ENCODE measurements at regions not wholly inside any gene's neighbourhood (a gene's known extent, or its start where the extent isn't known, plus 50 kb on each side); places are given as distances from the start of the nearest gene placed in this dataset.

DNA sequence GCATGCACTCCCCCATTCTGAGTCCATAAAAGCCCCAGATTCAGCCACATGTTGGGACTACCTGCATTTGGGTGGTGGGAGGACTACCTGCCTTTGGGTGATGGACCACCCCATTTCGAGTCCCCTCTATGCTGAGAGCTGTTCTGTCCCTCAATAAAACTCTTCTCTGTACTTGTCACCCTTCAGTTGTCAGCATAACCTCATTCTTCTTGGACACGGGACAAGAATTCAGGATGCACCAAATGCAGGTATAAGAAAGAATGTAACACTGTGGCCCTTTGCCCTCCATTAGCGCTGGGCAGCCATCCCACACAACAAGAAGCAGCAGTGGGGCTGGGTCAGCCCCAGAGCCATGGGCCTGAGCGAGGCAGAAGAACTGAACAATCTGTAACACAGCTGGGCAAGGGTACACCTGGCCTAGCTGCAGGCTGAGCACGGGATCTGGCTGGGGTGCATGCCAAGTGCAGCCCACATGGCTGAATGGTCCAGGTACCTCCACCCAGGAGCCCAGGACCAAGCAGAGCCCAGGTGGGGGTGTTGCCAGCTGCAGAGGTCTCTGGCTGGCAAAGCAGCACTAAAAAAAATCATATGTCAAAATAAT, 1344.3 kb upstream of the LRRTM3 start:
- Histone ChIP-seq H3K79me2 (ENCODE audit: insufficient read depth, low read length) (no peaks in the 10 kb centered on the region), H3K36me3 (ENCODE audit: low read length) (no peaks in the 10 kb centered on the region), H3K9ac (ENCODE audit: low read length) (no peak overlapping the region), H3F3A (ENCODE audit: insufficient read depth) (no peaks in the 10 kb centered on the region), H3K4me2 (ENCODE audit: low read depth, low read length, poor library complexity, severe bottlenecking) (no peak overlapping the region), H4K20me1 (ENCODE audit: low read depth, low read length) (no peaks in the 10 kb centered on the region), H2AFZ (ENCODE audit: low read depth, low read length, severe bottlenecking) (no peak overlapping the region), H3K27ac (ENCODE audit: low read depth, low read length) (no peak overlapping the region), H3K9me2 (replicated peaks; ENCODE audit: insufficient read depth, low read length) (no peaks in the 10 kb centered on the region), H3K27me3 (ENCODE audit: low read length) (no peaks in the 10 kb centered on the region), H3K9me3 (ENCODE audit: insufficient read depth, low read length) (peaks cover 6% of the 10 kb centered on the region; the same call in 1 of the 2 replicates), H3K4me3 (ENCODE audit: insufficient read depth, low read length, poor library complexity, severe bottlenecking) (no peak overlapping the region)
- TF ChIP-seq, protein P1, sequence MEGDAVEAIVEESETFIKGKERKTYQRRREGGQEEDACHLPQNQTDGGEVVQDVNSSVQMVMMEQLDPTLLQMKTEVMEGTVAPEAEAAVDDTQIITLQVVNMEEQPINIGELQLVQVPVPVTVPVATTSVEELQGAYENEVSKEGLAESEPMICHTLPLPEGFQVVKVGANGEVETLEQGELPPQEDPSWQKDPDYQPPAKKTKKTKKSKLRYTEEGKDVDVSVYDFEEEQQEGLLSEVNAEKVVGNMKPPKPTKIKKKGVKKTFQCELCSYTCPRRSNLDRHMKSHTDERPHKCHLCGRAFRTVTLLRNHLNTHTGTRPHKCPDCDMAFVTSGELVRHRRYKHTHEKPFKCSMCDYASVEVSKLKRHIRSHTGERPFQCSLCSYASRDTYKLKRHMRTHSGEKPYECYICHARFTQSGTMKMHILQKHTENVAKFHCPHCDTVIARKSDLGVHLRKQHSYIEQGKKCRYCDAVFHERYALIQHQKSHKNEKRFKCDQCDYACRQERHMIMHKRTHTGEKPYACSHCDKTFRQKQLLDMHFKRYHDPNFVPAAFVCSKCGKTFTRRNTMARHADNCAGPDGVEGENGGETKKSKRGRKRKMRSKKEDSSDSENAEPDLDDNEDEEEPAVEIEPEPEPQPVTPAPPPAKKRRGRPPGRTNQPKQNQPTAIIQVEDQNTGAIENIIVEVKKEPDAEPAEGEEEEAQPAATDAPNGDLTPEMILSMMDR (IDR thresholded peaks at IDR 0.05; ENCODE audit: insufficient read depth, low read length, poor library complexity, severe bottlenecking): no peak
- no peak for TF ChIP-seq EZH2phosphoT487 (conservative IDR thresholded peaks at IDR 0.05; ENCODE audit: low read length)

DNA sequence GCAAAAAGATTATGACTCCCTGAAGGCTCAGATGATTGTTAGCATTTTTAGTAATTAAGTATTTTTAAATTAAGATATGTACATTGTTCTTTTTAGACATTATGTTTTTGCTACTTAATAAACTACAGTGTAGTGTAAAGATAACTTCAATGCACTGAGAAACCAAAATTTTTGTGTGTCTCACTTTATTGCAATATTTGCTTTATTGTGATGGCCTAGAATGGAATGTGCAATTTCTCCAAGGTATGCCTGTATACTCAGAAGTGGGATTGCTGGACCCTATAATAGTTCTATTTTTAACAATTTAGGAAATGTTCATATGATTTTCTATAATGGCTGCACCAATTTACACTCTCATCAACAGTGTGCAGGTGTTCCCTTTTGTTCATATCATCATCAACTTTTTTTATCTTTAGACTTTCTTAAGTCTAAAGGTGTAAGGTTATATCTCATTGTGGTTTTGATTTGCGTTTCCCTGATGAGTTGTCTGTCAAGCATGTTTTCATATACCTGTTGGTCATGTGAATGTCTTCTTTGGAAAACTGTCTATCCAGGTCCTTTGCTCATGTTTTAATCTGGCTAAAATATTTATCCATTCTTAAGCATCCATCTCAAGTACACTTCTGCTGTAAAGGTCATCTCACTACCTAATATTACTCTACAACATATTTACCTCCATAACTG, 1323.5 kb upstream of the LRRTM3 start:
- no peaks in the 10 kb centered on the region for H3K79me2 ChIP-seq (ENCODE audit: insufficient read depth, low read length)
- H2AFZ ChIP-seq (ENCODE audit: low read depth, low read length, severe bottlenecking): no peak overlapping the region
- H3K27me3 ChIP-seq (ENCODE audit: low read length): no peaks in the 10 kb centered on the region
- no peak overlapping the region for H3K4me2 ChIP-seq (ENCODE audit: low read depth, low read length, poor library complexity, severe bottlenecking)
- H3F3A ChIP-seq (ENCODE audit: insufficient read depth): no peaks in the 10 kb centered on the region
- H3K36me3 ChIP-seq (ENCODE audit: low read length): no peaks in the 10 kb centered on the region
- no peak overlapping the region for H3K9ac ChIP-seq (ENCODE audit: low read length)
- H3K27ac ChIP-seq (ENCODE audit: low read depth, low read length): no peak overlapping the region
- H3K9me2 ChIP-seq (replicated peaks; ENCODE audit: insufficient read depth, low read length): no peaks in the 10 kb centered on the region; the same call in 1 of the 2 replicates
- no peak overlapping the region for H3K4me3 ChIP-seq (ENCODE audit: insufficient read depth, low read length, poor library complexity, severe bottlenecking)
- TF ChIP-seq, protein P1 (IDR thresholded peaks at IDR 0.05; ENCODE audit: insufficient read depth, low read length, poor library complexity, severe bottlenecking): no peak
- TF ChIP-seq EZH2phosphoT487 (conservative IDR thresholded peaks at IDR 0.05; ENCODE audit: low read length): no peak
- H3K9me3 ChIP-seq (ENCODE audit: insufficient read depth, low read length): 0 out of 2 replicates have a peak, but pooled peaks cover 3% of the 10 kb centered on the region
- no peaks in the 10 kb centered on the region for H4K20me1 ChIP-seq (ENCODE audit: low read depth, low read length)

DNA sequence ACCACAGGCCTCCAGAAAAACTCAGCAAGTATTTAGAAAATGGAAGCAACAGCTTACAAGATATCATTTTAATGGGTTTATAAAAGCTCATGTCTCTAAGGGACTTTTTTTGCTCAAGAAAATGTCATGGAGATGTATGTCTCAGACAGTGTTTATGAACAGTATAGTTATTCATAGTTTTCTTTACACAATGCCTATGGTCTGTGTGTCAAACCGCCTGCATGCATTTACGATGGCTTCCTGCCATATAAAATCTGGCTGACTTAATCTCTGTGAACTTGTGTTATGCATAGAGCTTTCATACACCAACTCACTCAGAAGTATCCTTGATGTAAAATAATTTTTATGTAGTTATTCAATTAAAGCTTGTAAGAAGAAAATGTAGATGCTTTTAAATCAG, 1314.2 kb upstream of the LRRTM3 start:
- Histone ChIP-seq H3K4me2 (ENCODE audit: low read depth, low read length, poor library complexity, severe bottlenecking) (no peak overlapping the region), H3F3A (ENCODE audit: insufficient read depth) (no peaks in the 10 kb centered on the region), H3K27ac (ENCODE audit: low read depth, low read length) (no peak overlapping the region), H3K9me2 (replicated peaks; ENCODE audit: insufficient read depth, low read length) (no peaks in the 10 kb centered on the region; the same call in 1 of the 2 replicates), H3K79me2 (ENCODE audit: insufficient read depth, low read length) (no peaks in the 10 kb centered on the region), H2AFZ (ENCODE audit: low read depth, low read length, severe bottlenecking) (no peak overlapping the region), H3K9me3 (ENCODE audit: insufficient read depth, low read length) (no peaks in the 10 kb centered on the region), H3K36me3 (ENCODE audit: low read length) (no peaks in the 10 kb centered on the region), H3K27me3 (ENCODE audit: low read length) (no peaks in the 10 kb centered on the region), H4K20me1 (ENCODE audit: low read depth, low read length) (no peaks in the 10 kb centered on the region), H3K4me3 (ENCODE audit: insufficient read depth, low read length, poor library complexity, severe bottlenecking) (no peak overlapping the region), H3K9ac (ENCODE audit: low read length) (no peak overlapping the region)
- TF ChIP-seq EZH2phosphoT487 (conservative IDR thresholded peaks at IDR 0.05; ENCODE audit: low read length): no peak
- TF ChIP-seq, protein P1 (IDR thresholded peaks at IDR 0.05; ENCODE audit: insufficient read depth, low read length, poor library complexity, severe bottlenecking): no peak
